GM23338 (cell line): ENCODE measurements at regions not wholly inside any gene's neighbourhood (a gene's known extent, or its start where the extent isn't known, plus 50 kb on each side); places are given as distances from the start of the nearest gene placed in this dataset.

Experiments
- ATAC-seq: fragments of 200-7000 bp; cut with Tn5 transposase; 3 replicates; pipeline ENCODE4 v1.9.1; 2020
- DNase-seq: peaks from one replicate; pipeline ENCODE4 v3.0.0-alpha.2; 2015; ENCODE audit warnings: low spot score
- H2AFZ ChIP-seq: fragments of 200-600 bp; sonication (generic); 2 replicates; pipeline ENCODE4 v1.8.0; 2016; ENCODE audit warnings: antibody characterized with exemption, mild to moderate bottlenecking, moderate library complexity
- H3F3A ChIP-seq: fragments of 200-600 bp; sonication (generic); replicated peaks from 2 replicates; pipeline ENCODE4 v1.8.0; 2017; ENCODE audit warnings: antibody characterized with exemption, mixed run types, low read depth
- H3K27ac ChIP-seq: fragments of 200-600 bp; sonication (generic); 2 replicates; pipeline ENCODE4 v1.6.1; 2016; ENCODE audit warnings: low read depth
- H3K27me3 ChIP-seq: fragments of 200-600 bp; sonication (generic); 2 replicates; pipeline ENCODE4 v1.8.0; 2016; ENCODE audit warnings: mild to moderate bottlenecking, mixed run types, moderate library complexity; ENCODE audit not compliant: insufficient read depth
- H3K36me3 ChIP-seq: fragments of 200-600 bp; sonication (generic); 2 replicates; pipeline ENCODE4 v1.8.0; 2016; ENCODE audit warnings: mild to moderate bottlenecking; ENCODE audit not compliant: insufficient read depth
- H3K4me1 ChIP-seq: fragments of 200-600 bp; sonication (generic); 2 replicates; pipeline ENCODE4 v1.8.0; 2016; ENCODE audit warnings: mild to moderate bottlenecking, moderate library complexity; ENCODE audit not compliant: insufficient read depth
- H3K4me2 ChIP-seq: fragments of 200-600 bp; sonication (generic); 2 replicates; pipeline ENCODE4 v1.7.1; 2017; ENCODE audit warnings: mixed run types
- H3K4me3 ChIP-seq: fragments of 200-600 bp; sonication (generic); 2 replicates; pipeline ENCODE4 v1.6.1; 2016; ENCODE audit warnings: mixed run types
- H3K79me2 ChIP-seq: fragments of 200-600 bp; sonication (generic); replicated peaks from 2 replicates; pipeline ENCODE4 v1.8.0; 2017; ENCODE audit warnings: mild to moderate bottlenecking; ENCODE audit not compliant: insufficient read depth
- H3K9me2 ChIP-seq: fragments of 200-600 bp; sonication (generic); 2 replicates; pipeline ENCODE4 v1.8.0; 2017; ENCODE audit not compliant: insufficient read depth
- H4K20me1 ChIP-seq: fragments of 200-600 bp; sonication (generic); replicated peaks from 2 replicates; pipeline ENCODE4 v1.8.0; 2017; ENCODE audit warnings: mild to moderate bottlenecking; ENCODE audit not compliant: insufficient read depth
- H3K27ac Mint-ChIP-seq: 2 replicates; pipeline ENCODE4 v1.8.0; 2020; ENCODE audit warnings: inconsistent platforms, mild to moderate bottlenecking, moderate library complexity, mixed read lengths
- H3K27me3 Mint-ChIP-seq: 3 replicates; pipeline ENCODE4 v1.8.0; 2022; ENCODE audit warnings: low read depth, mild to moderate bottlenecking, moderate library complexity, mixed read lengths, inconsistent platforms; ENCODE audit not compliant: insufficient read depth, poor library complexity
- H3K36me3 Mint-ChIP-seq: 3 replicates; pipeline ENCODE4 v1.8.0; 2021; ENCODE audit warnings: low read depth, mild to moderate bottlenecking, inconsistent platforms, moderate library complexity, mixed read lengths
- H3K4me1 Mint-ChIP-seq: 3 replicates; pipeline ENCODE4 v1.8.0; 2020; ENCODE audit warnings: mild to moderate bottlenecking, inconsistent platforms, mixed read lengths
- H3K4me3 Mint-ChIP-seq: 3 replicates; pipeline ENCODE4 v1.8.0; 2021; ENCODE audit warnings: moderate library complexity, mild to moderate bottlenecking, inconsistent platforms, mixed read lengths
- H3K9me3 Mint-ChIP-seq: 3 replicates; pipeline ENCODE4 v1.8.0; 2020; ENCODE audit warnings: moderate library complexity, mild to moderate bottlenecking, inconsistent platforms, mixed read lengths
- CTCF ChIP-seq, 2 experiments: fragments of 200-600 bp in 1 of 2; sonication (generic) in 1 of 2; conservative IDR thresholded peaks; 2 replicates each; pipeline versions ENCODE4 v1.5.1 to v1.6.1; 2016 to 2017; ENCODE audit warnings: antibody characterized with exemption in 2 of 2, low read depth in 2 of 2, mild to moderate bottlenecking in 2 of 2, moderate library complexity in 1 of 2
- ETS1 ChIP-seq: IDR thresholded peaks from 2 replicates; pipeline ENCODE4 v1.6.1; 2016; ENCODE audit warnings: antibody characterized with exemption
- EZH2 ChIP-seq: fragments of 200-600 bp; sonication (generic); IDR thresholded peaks from one replicate; pipeline ENCODE4 v1.8.0; 2017; ENCODE audit warnings: antibody characterized with exemption, mild to moderate bottlenecking, low read depth; ENCODE audit not compliant: unreplicated experiment
- EZH2phosphoT487 ChIP-seq: fragments of 200-600 bp; sonication (generic); IDR thresholded peaks from one replicate; pipeline ENCODE4 v1.8.1; 2018; ENCODE audit warnings: antibody characterized with exemption; ENCODE audit not compliant: unreplicated experiment
- JUNB ChIP-seq: IDR thresholded peaks from one replicate; pipeline ENCODE4 v1.6.1; 2016; ENCODE audit warnings: antibody characterized with exemption; ENCODE audit not compliant: unreplicated experiment
- NANOG ChIP-seq: IDR thresholded peaks from 2 replicates; pipeline ENCODE4 v1.6.1; 2016; ENCODE audit warnings: antibody characterized with exemption, borderline replicate concordance
- POLR2AphosphoS5 ChIP-seq: IDR thresholded peaks from 2 replicates; pipeline ENCODE4 v1.6.1; 2016; ENCODE audit warnings: antibody characterized with exemption, low read depth
- STAT1 ChIP-seq: IDR thresholded peaks from one replicate; pipeline ENCODE4 v1.6.1; 2016; ENCODE audit warnings: antibody characterized with exemption; ENCODE audit not compliant: unreplicated experiment
- ZNF114 ChIP-seq: fragments of 250-450 bp; sonication (Bioruptor Pico); IDR thresholded peaks from 2 replicates; pipeline ENCODE4 v1.5.0; 2020; ENCODE audit warnings: mild to moderate bottlenecking, moderate library complexity
- ZNF462 ChIP-seq: fragments of 250-450 bp; sonication (Bioruptor Pico); IDR thresholded peaks from 2 replicates; pipeline ENCODE4 v1.5.0; 2020; ENCODE audit warnings: mild to moderate bottlenecking, moderate library complexity

- no peaks in the 10 kb centered on the region for H3K27me3 Mint-ChIP-seq
- no peak overlapping the region for H3K4me3 ChIP-seq
- H3K79me2 ChIP-seq, result no peaks in the 10 kb centered on the region
- H4K20me1 ChIP-seq, result no peaks in the 10 kb centered on the region
- no peaks in the 10 kb centered on the region for H3F3A ChIP-seq
- ATAC-seq (no peak), DNase-seq (no peak)
- H3K9me2 ChIP-seq, result no peaks in the 10 kb centered on the region
- no peak overlapping the region for H3K4me2 ChIP-seq
- H3K4me3 Mint-ChIP-seq, result no peak overlapping the region
- H3K36me3 Mint-ChIP-seq, result no peaks in the 10 kb centered on the region
- no peaks in the 10 kb centered on the region for H3K4me1 ChIP-seq
- no peak overlapping the region for H3K27ac Mint-ChIP-seq
- no peaks in the 10 kb centered on the region for H3K27me3 ChIP-seq
- no peak for TF ChIP-seq NANOG
- TF ChIP-seq POLR2AphosphoS5, result no peak
- no peaks in the 10 kb centered on the region for H3K9me3 Mint-ChIP-seq
- H3K4me1 Mint-ChIP-seq, result no peaks in the 10 kb centered on the region
- H2AFZ ChIP-seq, result no peak overlapping the region
- H3K27ac ChIP-seq, result no peak overlapping the region
- H3K36me3 ChIP-seq, result no peaks in the 10 kb centered on the region
These were observed 976.6 kb downstream of the FAM181B start for GRCh38 chr11:81756864-81757595.

GRCh38 chr11:81749245-81749644 lies 984.4 kb downstream of the FAM181B start:
- Mint-ChIP-seq H3K27ac (no peak overlapping the region; the same call in 1 of the 2 replicates), H3K27me3 (no peaks in the 10 kb centered on the region), H3K4me1 (no peaks in the 10 kb centered on the region; the same call in 2 of the 3 replicates), H3K36me3 (no peaks in the 10 kb centered on the region), H3K4me3 (no peak overlapping the region), H3K9me3 (peaks cover under 1% of the 10 kb centered on the region; the same call in 2 of the 3 replicates)
- Histone ChIP-seq H3K27me3 (no peaks in the 10 kb centered on the region), H3K36me3 (no peaks in the 10 kb centered on the region), H3K4me1 (no peaks in the 10 kb centered on the region), H3K4me3 (no peak overlapping the region), H4K20me1 (no peaks in the 10 kb centered on the region), H3K27ac (no peak overlapping the region), H2AFZ (peak overlapping the region; percentile 6), H3K79me2 (no peaks in the 10 kb centered on the region), H3F3A (no peaks in the 10 kb centered on the region), H3K4me2 (no peak overlapping the region), H3K9me2 (no peaks in the 10 kb centered on the region)
- DNase-seq, result no peak
- no peak for ATAC-seq
- no peak for TF ChIP-seq EZH2phosphoT487
- TF ChIP-seq ETS1, result no peak
- no peak for TF ChIP-seq ZNF114 (CRISPR knock-in tag)
- no peak for TF ChIP-seq JUNB
- no peak for TF ChIP-seq ZNF462 (CRISPR knock-in tag)
- TF ChIP-seq STAT1, result no peak
- TF ChIP-seq CTCF (conservative IDR thresholded peaks at IDR 0.05; ENCODE audit: low read depth in 2 of 2), result no peak
- TF ChIP-seq EZH2, result no peak
- TF ChIP-seq POLR2AphosphoS5, result no peak
